ENCODE measurements at regions not wholly inside any gene's neighbourhood (a gene's known extent, or its start where the extent isn't known, plus 50 kb on each side); places are given as distances from the start of the nearest gene placed in this dataset.
"Not testable (repeated sequence)": the region's sequence is repeated elsewhere in the genome, so short reads cannot be mapped to it uniquely, and the experiment has no call there.

DNA sequence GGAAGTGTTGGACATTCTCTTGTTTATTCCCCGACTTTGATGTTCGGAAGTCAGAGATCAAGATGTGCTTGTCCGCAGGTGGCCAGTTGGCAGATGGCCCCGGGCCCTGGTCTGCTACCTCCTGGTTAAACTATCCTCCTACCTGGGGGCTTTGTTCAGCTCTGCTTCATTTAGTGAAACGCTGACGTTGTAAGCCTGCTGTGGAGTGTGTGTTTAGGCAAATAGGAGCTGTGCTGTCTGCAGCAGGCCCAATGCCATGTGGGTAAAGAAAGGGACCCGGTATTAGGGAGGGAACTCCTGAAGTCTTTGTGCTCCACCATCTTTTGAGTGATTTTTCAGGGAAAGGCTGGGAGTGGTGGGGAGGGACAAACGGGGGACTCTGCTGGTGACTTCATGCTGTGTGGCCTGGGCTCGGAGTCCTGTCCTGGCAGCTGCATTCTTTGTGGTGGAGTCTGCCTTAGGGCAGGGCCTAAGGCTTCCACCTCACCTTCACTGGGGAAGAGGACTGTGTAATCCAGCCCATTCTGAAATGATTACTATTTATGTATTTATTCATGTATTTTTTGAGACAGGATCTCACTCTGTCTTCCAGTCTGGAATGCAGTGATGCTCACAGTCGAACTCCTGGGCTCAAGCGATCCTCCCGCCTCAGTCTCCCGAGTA is 171.1 kb upstream of the KLF6 start:
- Histone ChIP-seq H3K27ac (replicated peaks) (no peak overlapping the region), H3K9me3 (replicated peaks) (no peaks in the 10 kb centered on the region), H3K4me3 (no peak overlapping the region), H3K4me1 (peaks cover 11% of the 10 kb centered on the region), H3K27me3 (ENCODE audit: low read depth) (no peaks in the 10 kb centered on the region), H3K36me3 (no peaks in the 10 kb centered on the region)
- TF ChIP-seq CTCF (IDR thresholded peaks at IDR 0.05; ENCODE audit: borderline replicate concordance), result no peak
- DNase-seq, result no peak
- intact Hi-C loops (cut with micrococcal nuclease), result no loop called here

DNA sequence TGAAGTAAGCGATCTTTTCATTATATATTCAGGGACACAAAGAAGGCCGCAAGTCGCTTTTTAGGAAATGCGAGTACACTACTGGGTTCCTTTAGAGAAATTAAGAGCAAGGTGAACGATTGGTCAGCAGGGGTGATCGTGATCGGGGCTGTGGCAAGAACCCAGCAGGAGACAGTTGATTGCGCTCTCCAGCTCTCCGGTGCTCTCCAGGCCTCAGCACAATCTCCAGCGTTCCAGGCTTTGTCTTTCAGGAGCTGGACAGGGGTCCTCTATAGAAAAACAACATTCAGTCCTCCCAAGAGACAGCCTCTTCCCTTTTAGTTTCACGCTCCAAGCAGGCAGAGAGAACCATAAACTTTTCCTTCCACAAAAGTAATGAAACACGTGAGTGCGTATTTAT is 170.5 kb upstream of the KLF6 start:
- H3K4me3 ChIP-seq, result no peak overlapping the region
- H3K4me1 ChIP-seq, result peaks cover 11% of the 10 kb centered on the region
- no peak for TF ChIP-seq CTCF (IDR thresholded peaks at IDR 0.05; ENCODE audit: borderline replicate concordance)
- intact Hi-C loops (cut with micrococcal nuclease), result no loop called here
- no peak for DNase-seq
- no peak overlapping the region for H3K27ac ChIP-seq (replicated peaks)
- H3K27me3 ChIP-seq (ENCODE audit: low read depth), result no peaks in the 10 kb centered on the region
- no peaks in the 10 kb centered on the region for H3K36me3 ChIP-seq
- no peaks in the 10 kb centered on the region for H3K9me3 ChIP-seq (replicated peaks)

DNA sequence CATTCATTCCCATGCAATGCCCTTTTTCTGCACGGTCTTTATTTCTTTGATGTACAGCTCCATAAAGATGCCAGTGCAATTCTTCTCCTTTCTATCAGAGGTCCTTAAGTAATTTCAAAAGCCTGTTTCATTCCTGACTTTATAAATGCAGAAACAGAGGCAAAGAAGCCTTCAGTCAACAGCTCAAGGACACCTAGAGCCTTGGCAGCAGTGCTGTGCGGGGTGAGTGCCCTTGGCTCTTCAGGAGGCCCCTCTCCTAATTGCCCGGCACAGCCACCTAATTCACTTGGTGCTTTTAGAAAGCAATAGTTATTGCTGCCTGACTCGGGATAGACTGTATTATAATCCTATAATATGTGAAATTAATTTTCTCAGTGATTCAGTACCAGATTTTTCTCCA is 169.6 kb upstream of the KLF6 start:
- no peak for DNase-seq
- intact Hi-C loops (cut with micrococcal nuclease), result no loop called here

GRCh38 chr10:3954007-3954406 is 169.0 kb upstream of the KLF6 start:
- H3K4me1 ChIP-seq; DNase-seq; H3K4me3 ChIP-seq; intact Hi-C loops (cut with micrococcal nuclease); H3K27ac ChIP-seq (replicated peaks); H3K9me3 ChIP-seq (replicated peaks); H3K27me3 ChIP-seq (ENCODE audit: low read depth); H3K36me3 ChIP-seq: not testable (repeated sequence)

More for the DNA sequence above, 169.6 kb upstream of the KLF6 start:
- Histone ChIP-seq H3K36me3 (no peaks in the 10 kb centered on the region), H3K27me3 (ENCODE audit: low read depth) (no peaks in the 10 kb centered on the region), H3K4me3 (no peak overlapping the region), H3K27ac (replicated peaks) (peak overlapping the region; percentile 18), H3K4me1 (peaks cover 7% of the 10 kb centered on the region), H3K9me3 (replicated peaks) (no peaks in the 10 kb centered on the region)
- no peak for TF ChIP-seq CTCF (IDR thresholded peaks at IDR 0.05; ENCODE audit: borderline replicate concordance)

DNA sequence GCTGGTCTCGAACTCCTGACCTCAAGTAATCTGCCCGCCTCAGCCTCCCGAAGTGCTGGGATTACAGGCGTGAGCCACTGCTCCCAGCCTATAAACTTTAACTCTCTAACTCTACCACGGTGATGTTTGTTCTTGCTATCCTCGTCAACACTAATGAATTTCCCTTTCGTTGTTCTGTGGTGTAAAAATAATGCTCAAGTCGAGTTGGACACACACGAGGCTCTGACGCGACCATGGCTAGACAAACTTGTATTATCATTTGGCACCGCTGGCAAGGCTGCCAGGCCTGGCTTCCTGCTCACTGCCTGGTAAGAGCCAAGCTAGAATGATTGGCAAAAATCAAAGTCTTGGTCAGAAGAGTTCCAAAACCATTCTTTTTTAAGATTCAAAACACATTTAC is 167.0 kb upstream of the KLF6 start:
- intact Hi-C loops (cut with micrococcal nuclease), result no loop called here
- Histone ChIP-seq H3K9me3 (replicated peaks) (no peaks in the 10 kb centered on the region), H3K4me1 (peaks cover 6% of the 10 kb centered on the region), H3K27me3 (ENCODE audit: low read depth) (no peaks in the 10 kb centered on the region), H3K4me3 (no peak overlapping the region), H3K36me3 (no peaks in the 10 kb centered on the region), H3K27ac (replicated peaks) (no peak overlapping the region)
- DNase-seq, result peak; percentile 55
- no peak for TF ChIP-seq CTCF (IDR thresholded peaks at IDR 0.05; ENCODE audit: borderline replicate concordance)

DNA sequence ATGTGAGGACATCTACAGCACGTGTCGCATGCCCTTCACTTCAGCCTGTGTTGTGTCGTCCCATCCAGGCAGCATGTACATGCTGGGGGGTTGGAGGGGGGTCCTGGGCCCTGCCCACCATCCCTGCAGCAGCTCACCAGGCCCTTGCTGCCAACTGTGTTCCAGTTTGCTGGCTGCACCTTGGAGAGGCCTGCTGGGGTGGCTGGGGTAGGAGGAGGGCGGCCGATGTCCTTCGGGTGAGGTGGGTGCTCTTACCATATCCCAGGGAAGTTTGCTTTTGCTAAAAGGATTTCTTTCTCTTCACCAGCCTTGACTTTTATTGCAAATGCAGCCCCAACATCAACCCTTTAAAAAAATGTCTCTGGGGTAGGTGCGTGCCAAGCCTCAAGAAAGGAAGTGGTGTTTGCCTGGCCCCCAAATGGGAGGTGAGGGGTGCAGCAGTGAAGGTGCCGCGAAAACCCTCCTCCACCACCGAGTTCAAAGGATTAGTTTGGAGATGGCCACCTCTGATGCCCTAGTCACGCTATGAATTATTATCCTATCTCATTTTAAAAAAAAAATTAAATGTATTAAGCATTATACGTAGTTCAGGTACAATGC is 165.8 kb upstream of the KLF6 start:
- no peaks in the 10 kb centered on the region for H3K27me3 ChIP-seq (ENCODE audit: low read depth)
- peaks cover 6% of the 10 kb centered on the region for H3K4me1 ChIP-seq
- intact Hi-C loops (cut with micrococcal nuclease), result no loop called here
- H3K9me3 ChIP-seq (replicated peaks), result no peaks in the 10 kb centered on the region
- no peak overlapping the region for H3K4me3 ChIP-seq
- no peak for DNase-seq
- no peak for TF ChIP-seq CTCF (IDR thresholded peaks at IDR 0.05; ENCODE audit: borderline replicate concordance)
- H3K27ac ChIP-seq (replicated peaks), result no peak overlapping the region
- H3K36me3 ChIP-seq, result no peaks in the 10 kb centered on the region

Data from left ventricle myocardium inferior (tissue), 1 donor.